Smooth muscle cell (in vitro differentiated cells): ENCODE measurements at regions not wholly inside any gene's neighbourhood (a gene's known extent, or its start where the extent isn't known, plus 50 kb on each side); places are given as distances from the start of the nearest gene placed in this dataset.

Experiments used
- DNase-seq: peaks from one replicate; lab custom pipeline; 2025; ENCODE audit not compliant: unreplicated experiment; lab: John Stamatoyannopoulos, UW
- H2AFZ ChIP-seq: fragments of 200-600 bp; sonication (generic); 2 replicates; pipeline ENCODE4 v1.6.0; 2016; ENCODE audit warnings: antibody characterized with exemption, low read depth, mild to moderate bottlenecking
- H3F3A ChIP-seq: fragments of 200-600 bp; sonication (generic); 2 replicates; pipeline ENCODE4 v1.6.0; 2017; ENCODE audit warnings: antibody characterized with exemption, low read depth
- H3K27ac ChIP-seq: fragments of 200-600 bp; sonication (generic); 2 replicates; pipeline ENCODE4 v1.5.1; 2016; ENCODE audit warnings: low read depth, mild to moderate bottlenecking
- H3K27me3 ChIP-seq: fragments of 200-600 bp; sonication (generic); 2 replicates; pipeline ENCODE4 v1.6.1; 2016; ENCODE audit warnings: low read depth, mild to moderate bottlenecking
- H3K36me3 ChIP-seq: fragments of 200-600 bp; sonication (generic); 2 replicates; pipeline ENCODE4 v1.5.1; 2016; ENCODE audit warnings: low read depth
- H3K4me1 ChIP-seq: fragments of 200-600 bp; sonication (generic); 2 replicates; pipeline ENCODE4 v1.5.1; 2016; ENCODE audit warnings: low read depth
- H3K4me2 ChIP-seq: fragments of 200-600 bp; sonication (generic); 2 replicates; pipeline ENCODE4 v1.6.0; 2016; ENCODE audit warnings: mild to moderate bottlenecking
- H3K4me3 ChIP-seq: fragments of 200-600 bp; sonication (generic); 2 replicates; pipeline ENCODE4 v1.5.1; 2016; ENCODE audit warnings: mild to moderate bottlenecking
- H3K79me2 ChIP-seq: fragments of 200-600 bp; sonication (generic); 2 replicates; pipeline ENCODE4 v1.6.0; 2016; ENCODE audit warnings: low read depth, mild to moderate bottlenecking
- H3K9ac ChIP-seq: fragments of 200-600 bp; sonication (generic); 2 replicates; pipeline ENCODE4 v1.6.0; 2016; ENCODE audit warnings: low read depth
- H3K9me3 ChIP-seq: fragments of 200-600 bp; sonication (generic); replicated peaks from 2 replicates; pipeline ENCODE4 v1.5.1; 2016; ENCODE audit warnings: low read depth
- H4K20me1 ChIP-seq: fragments of 200-600 bp; sonication (generic); 2 replicates; pipeline ENCODE4 v1.6.0; 2016; ENCODE audit warnings: low read depth
- CTCF ChIP-seq: fragments of 200-600 bp; sonication (generic); IDR thresholded peaks from 2 replicates; pipeline ENCODE4 v1.5.1; 2017; ENCODE audit warnings: borderline replicate concordance, mild to moderate bottlenecking, antibody characterized with exemption; ENCODE audit not compliant: insufficient read depth, poor library complexity, severe bottlenecking
- WGBS: methylation state at CpG from one replicate; pipeline ENCODE4 v1.1.7; 2016; ENCODE audit warnings: low lambda C conversion rate; 5-methylcytosine and 5-hydroxymethylcytosine counted together

GRCh38 chrX:39736216-39737211, 361.2 kb downstream of the BCOR start:
- Histone ChIP-seq H3K79me2 (no peaks in the 10 kb centered on the region), H3K4me1 (no peaks in the 10 kb centered on the region), H3K27ac (peak overlapping the region; percentile 6), H3K9ac (no peak overlapping the region), H3K36me3 (no peaks in the 10 kb centered on the region), H3K27me3 (no peaks in the 10 kb centered on the region), H3K4me3 (no peak overlapping the region), H3K4me2 (no peak overlapping the region), H3F3A (peaks cover 4% of the 10 kb centered on the region), H4K20me1 (no peaks in the 10 kb centered on the region), H3K9me3 (no peaks in the 10 kb centered on the region), H2AFZ (no peak overlapping the region)
- no peak for TF ChIP-seq CTCF
- no peak for DNase-seq
- WGBS = 74% methylated on average over 22 of the region's 22 CpGs

GRCh38 chrX:39739585-39739984, 358.2 kb downstream of the BCOR start:
- Histone ChIP-seq H3K4me1 (no peaks in the 10 kb centered on the region), H3K27me3 (no peaks in the 10 kb centered on the region), H3K4me2 (no peak overlapping the region), H3K36me3 (no peaks in the 10 kb centered on the region), H3K79me2 (no peaks in the 10 kb centered on the region), H2AFZ (no peak overlapping the region), H3F3A (no peaks in the 10 kb centered on the region), H3K9me3 (no peaks in the 10 kb centered on the region), H3K4me3 (no peak overlapping the region), H3K27ac (no peak overlapping the region), H4K20me1 (no peaks in the 10 kb centered on the region), H3K9ac (no peak overlapping the region)
- TF ChIP-seq CTCF = no peak
- DNase-seq = no peak
- 95% methylated on average over 7 of the region's 7 CpGs for WGBS

- Histone ChIP-seq H3K9me3 (no peaks in the 10 kb centered on the region), H2AFZ (no peak overlapping the region), H3K79me2 (no peaks in the 10 kb centered on the region), H3K27ac (no peak overlapping the region), H3K4me2 (no peak overlapping the region), H3F3A (no peaks in the 10 kb centered on the region), H4K20me1 (no peaks in the 10 kb centered on the region), H3K9ac (no peak overlapping the region), H3K4me1 (no peaks in the 10 kb centered on the region), H3K27me3 (no peaks in the 10 kb centered on the region), H3K36me3 (no peaks in the 10 kb centered on the region), H3K4me3 (no peak overlapping the region)
- WGBS = 89% methylated on average over 5 of the region's 5 CpGs
- no peak for TF ChIP-seq CTCF
- DNase-seq = no peak
Measured at GRCh38 chrX:39740078-39740477, 357.7 kb downstream of the BCOR start.

- Histone ChIP-seq H3K9me3 (no peaks in the 10 kb centered on the region), H3K36me3 (no peaks in the 10 kb centered on the region), H3K27me3 (no peaks in the 10 kb centered on the region), H3K27ac (no peak overlapping the region), H3K4me1 (no peaks in the 10 kb centered on the region), H3K9ac (no peak overlapping the region), H3K4me3 (no peak overlapping the region), H3F3A (no peaks in the 10 kb centered on the region), H4K20me1 (no peaks in the 10 kb centered on the region), H3K79me2 (no peaks in the 10 kb centered on the region), H2AFZ (no peak overlapping the region), H3K4me2 (no peak overlapping the region)
- DNase-seq = no peak
- TF ChIP-seq CTCF = no peak
- WGBS = 88% methylated on average over 3 of the region's 3 CpGs
Measured at GRCh38 chrX:39741904-39742303, 355.9 kb downstream of the BCOR start.
